Activated B cell treated with CpG ODN at 0.5 μM for 24 hours (primary cell): ENCODE measurements at regions not wholly inside any gene's neighbourhood (a gene's known extent, or its start where the extent isn't known, plus 50 kb on each side); places are given as distances from the start of the nearest gene placed in this dataset.
"Not testable (repeated sequence)": the region's sequence is repeated elsewhere in the genome, so short reads cannot be mapped to it uniquely, and the experiment has no call there.

ENCODE experiments used
- ATAC-seq: fragments of 200-7000 bp; cut with Tn5 transposase; one replicate; pipeline ENCODE4 v1.10.0; 2021; ENCODE audit warnings: low read depth, mild to moderate bottlenecking, moderate library complexity
- CTCF ChIA-PET: fragments of 350-600 bp; sonication (Branson Sonifier 250); formaldehyde crosslinking; loops from one replicate; lab custom pipeline; 2021; ENCODE audit warnings: antibody characterized with exemption; lab: Charles Lee
- POLR2A ChIA-PET: fragments of 350-600 bp; sonication (Branson Sonifier 250); formaldehyde crosslinking; loops from one replicate; lab custom pipeline; 2021; ENCODE audit warnings: antibody characterized with exemption; lab: Charles Lee
- DNase-seq: peaks from one replicate; pipeline ENCODE4 v3.0.0; 2022
- H3K27ac Mint-ChIP-seq: one replicate; pipeline ENCODE4 v1.8.0; 2020; ENCODE audit warnings: mixed read lengths
- H3K27me3 Mint-ChIP-seq: one replicate; pipeline ENCODE4 v1.8.0; 2021; ENCODE audit warnings: mixed read lengths
- H3K36me3 Mint-ChIP-seq: one replicate; pipeline ENCODE4 v1.8.0; 2021; ENCODE audit warnings: low read depth, mixed read lengths
- H3K4me1 Mint-ChIP-seq: one replicate; pipeline ENCODE4 v1.8.0; 2021; ENCODE audit warnings: mixed read lengths
- H3K4me3 Mint-ChIP-seq: one replicate; pipeline ENCODE4 v1.8.0; 2020; ENCODE audit warnings: mild to moderate bottlenecking, mixed read lengths
- H3K9me3 Mint-ChIP-seq: one replicate; pipeline ENCODE4 v1.8.0; 2020; ENCODE audit warnings: mixed read lengths
- CTCF ChIP-seq: fragments of 200-600 bp; IDR thresholded peaks from one replicate; pipeline ENCODE4 v1.8.0; 2022; ENCODE audit warnings: antibody characterized with exemption, mild to moderate bottlenecking
- intact Hi-C: fragments of 100-400 bp; cut with micrococcal nuclease; formaldehyde crosslinking; loops from one replicate; pipeline ENCODE4 v1.15.1; 2024

GRCh38 chr7:153190452-153190851 is 430.9 kb downstream of the ACTR3B start:
- ChIA-PET CTCF (no interaction called here), POLR2A (no interaction called here)
- no peak for DNase-seq
- Mint-ChIP-seq H3K27me3 (no peaks in the 10 kb centered on the region), H3K9me3 (no peaks in the 10 kb centered on the region), H3K4me1 (no peaks in the 10 kb centered on the region), H3K36me3 (no peaks in the 10 kb centered on the region), H3K4me3 (no peak overlapping the region), H3K27ac (no peak overlapping the region)
- no peak for TF ChIP-seq CTCF
- no peak for ATAC-seq
- intact Hi-C loops = no loop called here

GRCh38 chr7:153190986-153191385 is 431.4 kb downstream of the ACTR3B start:
- H3K27ac Mint-ChIP-seq = no peak overlapping the region
- H3K4me3 Mint-ChIP-seq = no peak overlapping the region
- intact Hi-C loops = no loop called here
- TF ChIP-seq CTCF = no peak
- H3K9me3 Mint-ChIP-seq = no peaks in the 10 kb centered on the region
- no peaks in the 10 kb centered on the region for H3K36me3 Mint-ChIP-seq
- ChIA-PET CTCF (no interaction called here), POLR2A (no interaction called here)
- no peak for DNase-seq
- ATAC-seq = no peak
- no peaks in the 10 kb centered on the region for H3K4me1 Mint-ChIP-seq
- H3K27me3 Mint-ChIP-seq = no peaks in the 10 kb centered on the region

- Mint-ChIP-seq H3K36me3 (no peaks in the 10 kb centered on the region), H3K4me1 (no peaks in the 10 kb centered on the region), H3K27me3 (no peaks in the 10 kb centered on the region), H3K9me3 (no peaks in the 10 kb centered on the region), H3K4me3 (no peak overlapping the region), H3K27ac (no peak overlapping the region)
- POLR2A ChIA-PET = no interaction called here
- no peak for TF ChIP-seq CTCF
- no peak for ATAC-seq
- intact Hi-C loops = no loop called here
- no peak for DNase-seq
- CTCF ChIA-PET = interaction anchor here (0.6 kb wide), 1 partner anchor 19 kb away, joined by 3 read pairs; no protein-coding TSS in a partner anchor
These were observed 433.6 kb downstream of the ACTR3B start for GRCh38 chr7:153193144-153193595.

GRCh38 chr7:153217032-153217431 is 457.5 kb downstream of the ACTR3B start:
- H3K4me3 Mint-ChIP-seq = no peak overlapping the region
- H3K27ac Mint-ChIP-seq = no peak overlapping the region
- ATAC-seq = no peak
- intact Hi-C loops = no loop called here
- peaks cover 22% of the 10 kb centered on the region for H3K9me3 Mint-ChIP-seq
- no peaks in the 10 kb centered on the region for H3K4me1 Mint-ChIP-seq
- ChIA-PET POLR2A (no interaction called here), CTCF (no interaction called here)
- DNase-seq = no peak
- no peak for TF ChIP-seq CTCF
- no peaks in the 10 kb centered on the region for H3K36me3 Mint-ChIP-seq
- no peaks in the 10 kb centered on the region for H3K27me3 Mint-ChIP-seq

GRCh38 chr7:153224890-153225289 is 465.3 kb downstream of the ACTR3B start:
- Mint-ChIP-seq H3K27ac (no peak overlapping the region), H3K27me3 (no peaks in the 10 kb centered on the region), H3K9me3 (peaks cover 17% of the 10 kb centered on the region), H3K36me3 (no peaks in the 10 kb centered on the region), H3K4me3 (no peak overlapping the region), H3K4me1 (no peaks in the 10 kb centered on the region)
- TF ChIP-seq CTCF = no peak
- ChIA-PET POLR2A (no interaction called here), CTCF (no interaction called here)
- intact Hi-C loops = no loop called here
- ATAC-seq = no peak
- no peak for DNase-seq

GRCh38 chr7:153245136-153245535 is 485.6 kb downstream of the ACTR3B start:
- ATAC-seq, intact Hi-C loops, H3K9me3 Mint-ChIP-seq, DNase-seq, H3K36me3 Mint-ChIP-seq, H3K4me1 Mint-ChIP-seq, H3K27ac Mint-ChIP-seq, H3K27me3 Mint-ChIP-seq, CTCF ChIA-PET, POLR2A ChIA-PET, H3K4me3 Mint-ChIP-seq: not testable (repeated sequence)
